Gastrocnemius medialis (tissue), 4 donors: ENCODE measurements at regions not wholly inside any gene's neighbourhood (a gene's known extent, or its start where the extent isn't known, plus 50 kb on each side); places are given as distances from the start of the nearest gene placed in this dataset.

Source experiments
- ATAC-seq, 2 donors: fragments of 150-250 bp; one replicate each; pipeline ENCODE4 v1.9.1; 2016
- DNase-seq, 2 donors: peaks; one replicate each; pipeline ENCODE4 v3.0.0-alpha.2; 2019
- H3K27ac ChIP-seq, 4 donors: fragments of 200-600 bp; sonication (generic); 1 replicate in 1 of 4; 2 replicates in 3 of 4; pipeline ENCODE4 v1.5.1; 2016 to 2018; ENCODE audit warnings: mild to moderate bottlenecking in 2 of 4, moderate library complexity in 1 of 4
- H3K27me3 ChIP-seq, 3 donors: fragments of 200-600 bp; sonication (generic) in 2 of 3; 1 replicate in 1 of 3; 2 replicates in 2 of 3; pipeline versions ENCODE4 v1.5.1 to v1.6.0; 2016 to 2019; ENCODE audit warnings: mild to moderate bottlenecking in 1 of 3, moderate library complexity in 1 of 3
- H3K36me3 ChIP-seq, 2 donors: fragments of 200-600 bp; sonication (generic) in 1 of 2; one replicate each; pipeline ENCODE4 v1.5.1; 2017 to 2018
- H3K4me1 ChIP-seq, 2 donors: fragments of 200-600 bp; sonication (generic) in 1 of 2; one replicate each; pipeline ENCODE4 v1.5.1; 2016 to 2017; ENCODE audit warnings: mild to moderate bottlenecking in 2 of 2
- H3K4me3 ChIP-seq, 4 donors: fragments of 200-600 bp; sonication (generic) in 3 of 4; 1 replicate in 1 of 4; 2 replicates in 3 of 4; pipeline ENCODE4 v1.5.1; 2016 to 2019; ENCODE audit warnings: mild to moderate bottlenecking in 2 of 4
- H3K9me3 ChIP-seq, 3 donors: fragments of 200-600 bp; sonication (generic) in 2 of 3; 1 replicate in 1 of 3; 2 replicates in 2 of 3; pipeline ENCODE4 v1.5.1; 2016 to 2019
- POLR2A ChIP-seq, 2 donors: fragments of 450-650 bp; IDR thresholded peaks; one replicate each; pipeline ENCODE4 v1.6.1; 2017; ENCODE audit warnings: antibody characterized with exemption in 2 of 2, mild to moderate bottlenecking in 2 of 2, moderate library complexity in 2 of 2
- in situ Hi-C, 4 donors: fragments of 200-750 bp; cut with MboI; loops; one replicate each; pipeline versions ENCODE4 v1.15.0 to v1.8.0; 2017; ENCODE audit warnings: low sequenced_read_pairs in 4 of 4
- intact Hi-C: fragments of 100-400 bp; cut with DNase I; formaldehyde crosslinking; loops from one replicate; pipeline ENCODE4 v1.15.1; 2023; ENCODE audit warnings: low total_unique reads
- TF ChIP-seq, protein P1 (sequence below), 5 experiments: fragments of 450-650 bp in 3 of 5; fragments of 200-600 bp in 2 of 5; sonication (generic) in 2 of 5; IDR thresholded peaks in 4 of 5; conservative IDR thresholded peaks in 1 of 5; 1 replicate in 4 of 5; 2 replicates in 1 of 5; pipeline ENCODE4 v1.5.1; 2016 to 2019; ENCODE audit warnings: antibody characterized with exemption in 5 of 5, mild to moderate bottlenecking in 3 of 5, moderate library complexity in 3 of 5

DNA sequence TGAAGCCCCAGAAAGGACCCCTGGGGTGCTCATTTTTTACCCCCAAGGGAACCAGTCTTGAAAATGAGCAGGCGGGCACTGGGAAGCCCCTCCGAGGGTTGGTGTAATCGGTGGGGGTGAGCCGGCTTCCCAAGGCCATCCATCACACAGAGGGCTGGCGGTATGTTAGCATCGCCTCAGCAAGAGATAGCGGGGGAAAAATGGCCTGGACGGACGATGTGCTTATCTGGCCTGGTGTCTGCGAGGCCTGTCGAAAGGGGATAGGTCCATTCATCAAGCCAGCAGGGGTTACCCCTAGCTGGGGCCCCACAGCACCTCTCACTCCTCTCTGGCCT is 188.9 kb downstream of the IRF8 start:
- ATAC-seq (no peak), DNase-seq (no peak)
- Histone ChIP-seq H3K4me3 (no peak overlapping the region), H3K36me3 (no peaks in the 10 kb centered on the region), H3K27ac (no peak overlapping the region), H3K27me3 (peaks cover 0 to 5% (median 4%) of the 10 kb centered on the region in 3 donors), H3K9me3 (no peaks in the 10 kb centered on the region), H3K4me1 (no peaks in the 10 kb centered on the region)
- intact Hi-C loops (no loop called here), in situ Hi-C loops (no loop called here)
- TF ChIP-seq POLR2A (IDR thresholded peaks at IDR 0.05): no peak
- TF ChIP-seq, protein P1, sequence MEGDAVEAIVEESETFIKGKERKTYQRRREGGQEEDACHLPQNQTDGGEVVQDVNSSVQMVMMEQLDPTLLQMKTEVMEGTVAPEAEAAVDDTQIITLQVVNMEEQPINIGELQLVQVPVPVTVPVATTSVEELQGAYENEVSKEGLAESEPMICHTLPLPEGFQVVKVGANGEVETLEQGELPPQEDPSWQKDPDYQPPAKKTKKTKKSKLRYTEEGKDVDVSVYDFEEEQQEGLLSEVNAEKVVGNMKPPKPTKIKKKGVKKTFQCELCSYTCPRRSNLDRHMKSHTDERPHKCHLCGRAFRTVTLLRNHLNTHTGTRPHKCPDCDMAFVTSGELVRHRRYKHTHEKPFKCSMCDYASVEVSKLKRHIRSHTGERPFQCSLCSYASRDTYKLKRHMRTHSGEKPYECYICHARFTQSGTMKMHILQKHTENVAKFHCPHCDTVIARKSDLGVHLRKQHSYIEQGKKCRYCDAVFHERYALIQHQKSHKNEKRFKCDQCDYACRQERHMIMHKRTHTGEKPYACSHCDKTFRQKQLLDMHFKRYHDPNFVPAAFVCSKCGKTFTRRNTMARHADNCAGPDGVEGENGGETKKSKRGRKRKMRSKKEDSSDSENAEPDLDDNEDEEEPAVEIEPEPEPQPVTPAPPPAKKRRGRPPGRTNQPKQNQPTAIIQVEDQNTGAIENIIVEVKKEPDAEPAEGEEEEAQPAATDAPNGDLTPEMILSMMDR (IDR thresholded peaks at IDR 0.05 in 4 of 5, conservative IDR thresholded peaks at IDR 0.05 in 1 of 5): no peak

DNA sequence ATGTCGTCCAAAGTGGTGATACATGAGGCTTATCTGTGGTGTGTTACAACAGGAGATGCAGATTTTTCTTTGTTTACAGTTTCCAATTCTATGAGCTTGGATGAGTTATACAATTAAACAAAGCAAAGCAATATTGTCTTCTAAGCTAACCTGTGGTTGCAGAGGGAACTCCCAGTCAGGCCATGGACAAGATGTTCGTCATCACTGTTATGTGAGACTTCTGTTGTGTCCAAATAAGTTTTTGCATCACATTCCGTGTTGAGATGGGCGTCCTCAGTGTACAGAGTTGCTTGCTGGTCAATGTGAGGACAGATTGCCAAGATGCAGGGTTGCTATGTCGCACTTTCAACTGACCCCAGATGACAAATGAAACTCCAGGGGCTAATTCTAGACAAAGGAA is 189.3 kb downstream of the IRF8 start:
- in situ Hi-C loops: no loop called here
- no peak for DNase-seq
- no peaks in the 10 kb centered on the region for H3K36me3 ChIP-seq
- H3K9me3 ChIP-seq: no peaks in the 10 kb centered on the region
- no peak for ATAC-seq
- peaks cover 0 to 5% (median 4%) of the 10 kb centered on the region in 3 donors for H3K27me3 ChIP-seq
- no peaks in the 10 kb centered on the region for H3K4me1 ChIP-seq
- intact Hi-C loops: no loop called here
- no peak overlapping the region for H3K27ac ChIP-seq
- no peak overlapping the region for H3K4me3 ChIP-seq
- TF ChIP-seq, protein P1 (IDR thresholded peaks at IDR 0.05 in 4 of 5, conservative IDR thresholded peaks at IDR 0.05 in 1 of 5): no peak
- TF ChIP-seq POLR2A (IDR thresholded peaks at IDR 0.05): no peak

DNA sequence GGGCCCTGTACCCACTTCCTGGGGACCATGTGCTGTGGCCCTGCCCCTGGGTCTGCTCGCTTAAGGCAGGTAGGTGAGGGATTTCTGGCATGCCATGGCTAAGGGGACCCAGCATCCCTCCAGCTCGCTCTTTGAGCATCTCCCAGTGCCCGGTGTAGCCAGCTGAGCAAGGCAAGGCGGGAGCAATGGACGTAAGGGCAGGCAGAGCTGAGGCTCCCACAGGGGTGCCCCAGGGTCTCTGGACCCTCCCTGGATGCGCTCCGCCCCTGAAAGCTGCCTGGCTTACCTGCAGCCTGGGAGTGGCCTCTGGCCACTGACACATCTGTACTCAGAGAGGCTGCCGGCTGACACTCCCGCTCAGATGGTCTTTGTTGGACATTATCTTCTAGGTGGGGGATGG is 189.9 kb downstream of the IRF8 start:
- TF ChIP-seq POLR2A (IDR thresholded peaks at IDR 0.05): no peak
- TF ChIP-seq, protein P1 (IDR thresholded peaks at IDR 0.05 in 4 of 5, conservative IDR thresholded peaks at IDR 0.05 in 1 of 5): no peak
- H3K4me1 ChIP-seq: no peaks in the 10 kb centered on the region
- H3K27ac ChIP-seq: no peak overlapping the region
- DNase-seq (no peak), ATAC-seq (no peak)
- H3K36me3 ChIP-seq: no peaks in the 10 kb centered on the region
- H3K4me3 ChIP-seq: no peak overlapping the region
- no peaks in the 10 kb centered on the region for H3K9me3 ChIP-seq
- in situ Hi-C loops (no loop called here), intact Hi-C loops (no loop called here)
- peaks cover 0 to 2% (median 0%) of the 10 kb centered on the region in 3 donors for H3K27me3 ChIP-seq

DNA sequence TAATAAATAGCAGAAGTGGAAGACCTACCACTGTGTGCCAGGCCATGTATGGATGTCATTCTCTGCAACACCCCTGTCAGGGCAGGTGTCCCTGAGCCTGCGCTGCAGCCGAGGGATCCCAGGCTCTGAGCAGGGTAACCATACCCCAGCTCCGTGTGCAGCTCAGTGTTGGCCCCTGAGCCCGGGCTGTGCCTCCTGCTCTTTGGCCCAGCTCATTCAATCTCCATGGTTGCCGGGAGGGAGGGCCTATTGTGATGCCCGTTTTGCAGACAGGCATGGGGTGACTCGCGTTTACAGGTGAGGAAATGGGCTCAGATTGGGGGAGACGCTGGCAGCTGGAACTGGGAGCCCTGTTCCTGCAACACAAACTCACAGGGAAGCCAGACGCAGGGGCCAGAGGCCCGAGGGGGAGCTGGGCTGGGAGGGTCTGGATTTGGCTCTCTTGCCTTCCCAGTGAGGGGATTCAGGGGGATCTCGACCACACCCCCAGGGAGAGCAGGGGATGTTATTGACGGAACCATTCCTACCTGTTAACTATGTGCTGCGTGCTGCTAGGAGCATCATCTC is 190.5 kb downstream of the IRF8 start:
- ATAC-seq: no peak
- H3K4me1 ChIP-seq: no peaks in the 10 kb centered on the region
- no peaks in the 10 kb centered on the region for H3K36me3 ChIP-seq
- H3K9me3 ChIP-seq: no peaks in the 10 kb centered on the region
- no peak overlapping the region for H3K4me3 ChIP-seq
- in situ Hi-C loops: no loop called here
- DNase-seq: no peak
- peaks cover 0 to 2% (median 0%) of the 10 kb centered on the region in 3 donors for H3K27me3 ChIP-seq
- TF ChIP-seq POLR2A (IDR thresholded peaks at IDR 0.05): no peak
- TF ChIP-seq, protein P1 (IDR thresholded peaks at IDR 0.05 in 4 of 5, conservative IDR thresholded peaks at IDR 0.05 in 1 of 5): no peak
- intact Hi-C loops: no loop called here
- no peak overlapping the region for H3K27ac ChIP-seq

DNA sequence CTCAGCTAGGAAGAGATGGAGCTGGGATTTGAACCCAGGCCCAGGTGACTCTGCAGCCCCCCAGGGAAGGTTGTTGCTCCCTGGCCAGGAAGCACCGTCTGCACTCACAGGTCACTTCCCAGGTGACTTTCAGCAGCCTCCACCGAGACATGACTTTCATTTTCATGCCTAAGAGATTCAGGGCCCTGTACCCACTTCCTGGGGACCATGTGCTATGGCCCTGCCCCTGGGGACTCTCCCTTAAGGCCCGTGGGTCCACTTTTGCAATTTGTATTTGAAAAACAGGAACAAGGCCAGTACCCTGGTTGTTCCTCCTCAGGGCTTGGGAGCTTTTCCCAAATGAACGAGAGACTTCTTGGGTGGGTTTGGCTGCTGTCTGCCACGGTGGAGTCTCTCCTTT is 191.0 kb downstream of the IRF8 start:
- Histone ChIP-seq H3K36me3 (no peaks in the 10 kb centered on the region), H3K27ac (no peak overlapping the region), H3K9me3 (no peaks in the 10 kb centered on the region), H3K4me3 (no peak overlapping the region), H3K27me3 (peaks cover 0 to 2% (median 0%) of the 10 kb centered on the region in 3 donors), H3K4me1 (no peaks in the 10 kb centered on the region)
- intact Hi-C loops (no loop called here), in situ Hi-C loops (no loop called here)
- TF ChIP-seq, protein P1 (IDR thresholded peaks at IDR 0.05 in 4 of 5, conservative IDR thresholded peaks at IDR 0.05 in 1 of 5): no peak
- TF ChIP-seq POLR2A (IDR thresholded peaks at IDR 0.05): no peak
- DNase-seq: no peak
- no peak for ATAC-seq
